HUES64 (cell line): ENCODE measurements at regions not wholly inside any gene's neighbourhood (a gene's known extent, or its start where the extent isn't known, plus 50 kb on each side); places are given as distances from the start of the nearest gene placed in this dataset.
"Not testable (repeated sequence)": the region's sequence is repeated elsewhere in the genome, so short reads cannot be mapped to it uniquely, and the experiment has no call there.

Experiments used
- H3K27ac ChIP-seq: 2 replicates; pipeline ENCODE4 v1.7.0; 2013; ENCODE audit warnings: low read depth, low read length, inconsistent platforms
- H3K27me3 ChIP-seq: 2 replicates; pipeline ENCODE4 v1.6.1; 2013; ENCODE audit warnings: mild to moderate bottlenecking, low read length; ENCODE audit not compliant: insufficient read depth
- H3K36me3 ChIP-seq: 2 replicates; pipeline ENCODE4 v1.6.1; 2013; ENCODE audit warnings: mild to moderate bottlenecking, low read length; ENCODE audit not compliant: insufficient read depth
- H3K4me1 ChIP-seq: 2 replicates; pipeline ENCODE4 v1.6.1; 2013; ENCODE audit warnings: mild to moderate bottlenecking, low read length, moderate library complexity; ENCODE audit not compliant: insufficient read depth
- H3K4me3 ChIP-seq: 2 replicates; pipeline ENCODE4 v1.5.1; 2013; ENCODE audit warnings: mild to moderate bottlenecking, low read length, moderate library complexity
- H3K9ac ChIP-seq: 2 replicates; pipeline ENCODE4 v1.6.1; 2013; ENCODE audit warnings: mild to moderate bottlenecking, low read depth, low read length
- H3K9me3 ChIP-seq: 2 replicates; pipeline ENCODE4 v1.6.1; 2013; ENCODE audit warnings: low read depth, low read length; ENCODE audit not compliant: insufficient read depth
- WGBS: fragments of 150-250, 120-280 bp; methylation state at CpG from one replicate; pipeline ENCODE4 v1.1.7; 2013; ENCODE audit warnings: missing lambda C conversion rate; 5-methylcytosine and 5-hydroxymethylcytosine counted together

DNA sequence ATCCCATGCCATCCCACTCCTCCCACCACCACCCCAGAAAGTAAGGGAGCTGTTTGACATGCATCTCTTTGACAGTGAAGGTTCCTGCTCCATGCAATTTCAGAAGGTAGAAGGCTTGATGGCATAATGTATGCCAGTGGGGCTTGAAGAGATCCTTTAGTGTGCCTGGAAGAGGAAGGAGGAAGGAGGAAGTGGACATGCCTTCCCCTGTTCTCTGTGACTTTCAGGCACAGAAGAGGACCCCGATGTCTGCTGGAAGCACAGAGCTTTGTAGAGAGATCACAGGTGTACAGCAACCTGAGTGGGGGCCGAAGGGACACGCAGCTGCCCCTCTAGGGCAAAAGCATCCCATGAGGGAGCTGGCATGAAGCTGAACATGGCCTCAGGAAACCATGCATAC lies 171.6 kb downstream of the CD47 start:
- 77% methylated on average over 3 of the region's 3 CpGs for WGBS
- H3K27me3 ChIP-seq = no peaks in the 10 kb centered on the region
- H3K9me3 ChIP-seq = no peaks in the 10 kb centered on the region
- no peak overlapping the region for H3K9ac ChIP-seq
- H3K4me1 ChIP-seq = no peaks in the 10 kb centered on the region
- H3K4me3 ChIP-seq = no peak overlapping the region
- H3K36me3 ChIP-seq = no peaks in the 10 kb centered on the region
- H3K27ac ChIP-seq = no peak overlapping the region

DNA sequence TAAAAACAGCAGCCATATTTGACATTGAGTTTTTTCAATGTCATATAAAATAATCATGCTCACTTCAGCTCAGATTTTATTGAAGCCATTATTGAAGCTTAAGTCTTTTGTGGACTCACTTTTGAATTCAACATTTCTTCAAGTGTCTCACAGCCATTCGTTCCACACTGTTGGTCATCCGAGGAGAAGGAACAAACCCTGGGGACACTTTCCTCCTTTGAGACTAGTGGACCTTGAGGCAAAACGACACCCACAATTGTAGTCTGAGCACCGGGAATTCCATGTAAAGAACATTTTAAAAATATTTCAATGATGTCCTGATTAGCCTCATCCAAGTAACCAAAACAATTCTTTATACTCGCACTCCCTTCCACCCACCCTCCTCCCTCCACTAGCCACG lies 174.7 kb downstream of the CD47 start:
- Histone ChIP-seq H3K27ac (no peak overlapping the region), H3K36me3 (no peaks in the 10 kb centered on the region), H3K4me1 (no peaks in the 10 kb centered on the region; the same call in 1 of the 2 replicates), H3K9me3 (no peaks in the 10 kb centered on the region), H3K9ac (no peak overlapping the region), H3K27me3 (no peaks in the 10 kb centered on the region), H3K4me3 (no peak overlapping the region)
- whole genome bisulfite sequencing = 90% methylated on average over 6 of the region's 6 CpGs

DNA sequence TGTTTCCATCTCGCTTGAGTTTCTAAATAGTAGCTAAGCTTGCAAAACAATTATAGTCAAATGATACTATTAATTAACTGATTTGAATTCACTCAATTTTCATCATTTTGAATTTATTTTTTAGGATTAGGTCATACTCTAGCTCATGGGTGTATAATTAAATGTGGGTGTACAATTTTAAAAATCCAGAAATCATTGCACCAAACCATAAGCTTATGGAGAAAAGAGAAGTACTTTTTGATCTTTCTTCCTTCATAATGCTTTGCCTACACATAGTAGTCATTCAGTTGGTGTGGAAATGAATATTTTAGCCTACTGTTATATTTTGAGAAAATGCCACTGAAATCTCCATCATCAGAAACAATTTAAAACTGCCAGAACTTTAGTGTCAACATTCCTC lies 175.1 kb downstream of the CD47 start:
- H3K36me3 ChIP-seq = no peaks in the 10 kb centered on the region
- no peaks in the 10 kb centered on the region for H3K27me3 ChIP-seq
- no peak overlapping the region for H3K4me3 ChIP-seq
- no CpG with 5 or more reads among the region's 1 CpG for WGBS
- no peak overlapping the region for H3K9ac ChIP-seq
- no peaks in the 10 kb centered on the region for H3K9me3 ChIP-seq
- no peak overlapping the region for H3K27ac ChIP-seq
- H3K4me1 ChIP-seq = no peaks in the 10 kb centered on the region; the same call in 1 of the 2 replicates

DNA sequence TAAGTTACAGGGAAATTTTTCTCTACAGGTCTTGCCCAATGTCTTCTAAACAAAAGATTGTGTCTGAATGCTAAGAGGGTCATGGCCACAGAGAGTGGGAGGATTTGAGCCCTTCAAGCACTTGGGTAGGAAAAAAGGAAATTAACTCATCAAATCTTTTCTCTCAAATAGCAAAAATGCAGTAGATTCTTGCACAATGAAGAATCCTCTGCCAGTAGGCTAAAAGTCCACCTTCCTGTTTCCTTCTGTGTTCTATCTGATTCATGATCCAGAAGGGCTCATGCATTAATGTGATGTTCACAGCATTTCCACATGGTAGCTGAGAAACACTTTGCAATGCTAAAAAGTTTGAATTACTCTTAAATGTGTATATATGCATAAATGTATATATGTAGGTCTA lies 177.1 kb downstream of the CD47 start:
- no peaks in the 10 kb centered on the region for H3K36me3 ChIP-seq
- H3K27ac ChIP-seq = no peak overlapping the region
- H3K4me1 ChIP-seq = no peaks in the 10 kb centered on the region; the same call in 1 of the 2 replicates
- no peaks in the 10 kb centered on the region for H3K9me3 ChIP-seq
- H3K27me3 ChIP-seq = no peaks in the 10 kb centered on the region
- no peak overlapping the region for H3K4me3 ChIP-seq
- no peak overlapping the region for H3K9ac ChIP-seq

DNA sequence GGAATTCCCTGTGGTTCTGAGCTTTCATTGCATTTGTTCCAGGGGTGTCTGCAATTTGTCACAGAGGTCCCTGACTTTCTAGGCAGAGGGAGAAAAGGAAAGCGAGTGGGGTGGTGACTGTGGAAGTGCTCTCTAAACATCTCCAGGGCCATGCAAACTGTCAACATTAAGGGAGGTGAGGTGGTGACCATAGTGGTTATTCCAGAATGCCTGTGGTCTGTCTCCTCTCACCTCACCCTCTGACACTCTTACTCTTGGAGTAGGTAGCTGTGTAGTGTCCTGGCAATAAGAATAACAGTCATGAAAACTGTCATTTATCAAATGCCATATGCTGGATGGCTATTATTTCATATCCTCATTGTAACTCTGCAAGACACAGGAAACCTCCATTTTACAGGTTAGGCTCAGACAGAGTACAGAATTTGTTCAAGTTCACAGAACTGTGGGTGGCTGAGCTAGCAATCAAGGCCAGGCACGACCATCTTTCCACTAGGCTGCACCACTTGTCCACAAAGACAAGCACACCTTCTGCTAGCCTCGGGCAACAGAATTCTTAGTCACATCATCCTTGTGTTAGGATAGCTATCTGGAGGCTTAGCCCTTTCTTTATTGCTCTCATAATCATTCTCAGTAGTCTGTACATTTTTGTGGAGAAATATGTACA lies 179.4 kb downstream of the CD47 start:
- H3K9ac ChIP-seq = no peak overlapping the region
- no peak overlapping the region for H3K4me3 ChIP-seq
- no peaks in the 10 kb centered on the region for H3K9me3 ChIP-seq
- H3K27me3 ChIP-seq = no peaks in the 10 kb centered on the region
- no peak overlapping the region for H3K27ac ChIP-seq
- H3K36me3 ChIP-seq = no peaks in the 10 kb centered on the region
- no peaks in the 10 kb centered on the region; the same call in 1 of the 2 replicates for H3K4me1 ChIP-seq
- 93% methylated on average over 3 of the region's 3 CpGs for WGBS

DNA sequence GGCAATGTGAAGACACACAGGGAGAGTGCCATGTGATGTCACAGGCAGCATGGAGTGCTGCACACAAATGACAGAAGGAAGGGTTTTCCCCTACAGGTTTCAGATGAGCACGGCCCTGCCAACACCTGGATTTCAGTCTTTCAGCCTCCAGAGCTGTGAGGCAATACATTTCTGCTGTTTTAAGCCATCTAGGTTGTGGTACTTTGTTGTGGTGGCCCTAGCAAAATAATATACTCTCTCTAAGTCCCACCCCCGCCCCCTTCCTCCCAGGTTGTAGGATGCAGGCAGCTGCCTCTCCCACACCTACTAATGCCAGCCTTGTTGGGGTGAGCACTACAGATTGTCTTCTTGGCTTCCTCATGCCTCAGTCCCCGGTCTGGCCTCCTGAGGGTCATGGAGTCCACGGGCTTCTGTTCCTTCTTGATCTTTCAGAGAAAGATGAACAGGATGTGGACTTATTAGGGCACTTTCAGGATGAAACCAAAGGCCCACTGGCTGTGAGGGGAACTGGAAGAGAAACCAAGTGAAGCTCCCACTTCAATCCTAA lies 180.0 kb downstream of the CD47 start:
- H3K4me1 ChIP-seq = no peaks in the 10 kb centered on the region; the same call in 1 of the 2 replicates
- no peaks in the 10 kb centered on the region for H3K27me3 ChIP-seq
- no peaks in the 10 kb centered on the region for H3K9me3 ChIP-seq
- no peaks in the 10 kb centered on the region for H3K36me3 ChIP-seq
- H3K9ac ChIP-seq = no peak overlapping the region
- no peak overlapping the region for H3K27ac ChIP-seq
- WGBS = 80% methylated on average over 4 of the region's 4 CpGs
- H3K4me3 ChIP-seq = no peak overlapping the region

DNA sequence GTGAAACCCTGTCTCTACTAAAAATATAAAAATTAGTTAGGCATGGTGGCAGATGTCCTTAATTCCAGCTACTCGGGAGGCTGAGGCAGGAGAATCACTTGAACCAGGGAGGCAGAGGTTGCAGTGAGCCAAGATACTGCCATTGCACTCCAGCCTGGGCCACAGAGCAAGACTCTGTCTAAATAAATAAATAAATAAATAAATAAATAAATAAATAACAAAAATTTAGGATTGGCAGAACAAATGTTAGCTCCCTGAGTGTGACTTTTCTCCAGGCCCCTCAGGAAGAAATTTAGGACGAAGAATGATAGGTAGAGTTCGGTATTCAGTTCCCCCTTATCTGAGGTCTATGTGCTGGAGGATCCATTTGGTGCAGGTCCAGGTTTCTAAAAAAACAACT lies 181.2 kb downstream of the CD47 start:
- not testable (repeated sequence) for H3K9ac ChIP-seq, H3K27me3 ChIP-seq, H3K4me3 ChIP-seq, H3K4me1 ChIP-seq, H3K27ac ChIP-seq, H3K36me3 ChIP-seq, H3K9me3 ChIP-seq
- WGBS = 80% methylated on average over 3 of the region's 3 CpGs

DNA sequence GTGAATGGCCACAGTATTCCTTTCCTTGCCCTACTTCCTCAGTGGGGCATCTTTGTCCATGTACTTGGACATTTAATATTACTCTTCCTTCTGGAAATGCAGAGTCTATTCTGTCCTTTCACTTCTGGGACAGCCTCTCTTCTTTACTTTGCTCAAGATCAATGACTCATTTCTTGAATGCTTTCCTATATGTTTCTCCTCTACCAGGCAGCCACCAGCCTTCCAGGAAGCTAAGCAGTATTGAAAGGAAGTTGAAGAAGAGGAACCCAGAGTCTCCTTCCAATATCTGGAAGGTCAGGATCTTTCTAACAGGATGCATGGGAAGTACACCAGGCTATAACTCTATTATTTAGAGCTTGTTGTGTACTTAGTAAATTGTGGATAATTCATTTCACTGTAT lies 182.8 kb downstream of the CD47 start:
- no peaks in the 10 kb centered on the region for H3K36me3 ChIP-seq
- no peak overlapping the region for H3K27ac ChIP-seq
- no peak overlapping the region for H3K4me3 ChIP-seq

DNA sequence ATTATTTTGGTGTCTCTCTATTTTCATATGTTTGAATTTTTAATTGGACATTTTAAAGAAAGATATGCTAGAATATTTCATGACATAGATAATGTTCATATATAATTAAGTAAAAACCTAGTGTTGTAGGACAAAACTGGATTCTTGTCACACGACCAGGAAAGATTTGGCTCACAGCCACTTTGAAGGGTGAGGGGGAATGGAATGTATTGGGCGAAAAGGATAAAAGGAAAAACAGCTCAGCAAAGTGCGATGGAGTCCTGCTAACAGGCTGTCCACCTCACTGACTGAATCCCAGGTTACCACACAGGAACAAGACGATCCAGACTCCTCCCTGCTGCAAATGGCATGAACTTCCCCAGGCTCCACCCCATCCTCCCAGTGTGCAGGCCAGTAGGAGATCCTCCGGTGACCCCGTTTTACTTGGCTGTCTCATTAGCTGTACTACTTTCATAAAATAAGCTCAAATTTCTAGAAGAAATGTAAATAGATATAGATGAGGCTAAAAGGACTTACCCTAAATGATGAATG lies 186.2 kb downstream of the CD47 start:
- Histone ChIP-seq H3K27ac (no peak overlapping the region), H3K4me1 (no peaks in the 10 kb centered on the region), H3K27me3 (no peaks in the 10 kb centered on the region), H3K4me3 (no peak overlapping the region), H3K36me3 (no peaks in the 10 kb centered on the region), H3K9ac (no peak overlapping the region), H3K9me3 (no peaks in the 10 kb centered on the region)
- 87% methylated on average over 6 of the region's 6 CpGs for WGBS

More for the DNA sequence above, 182.8 kb downstream of the CD47 start:
- Histone ChIP-seq H3K9me3 (no peaks in the 10 kb centered on the region), H3K4me1 (no peaks in the 10 kb centered on the region), H3K27me3 (no peaks in the 10 kb centered on the region), H3K9ac (no peak overlapping the region)

DNA sequence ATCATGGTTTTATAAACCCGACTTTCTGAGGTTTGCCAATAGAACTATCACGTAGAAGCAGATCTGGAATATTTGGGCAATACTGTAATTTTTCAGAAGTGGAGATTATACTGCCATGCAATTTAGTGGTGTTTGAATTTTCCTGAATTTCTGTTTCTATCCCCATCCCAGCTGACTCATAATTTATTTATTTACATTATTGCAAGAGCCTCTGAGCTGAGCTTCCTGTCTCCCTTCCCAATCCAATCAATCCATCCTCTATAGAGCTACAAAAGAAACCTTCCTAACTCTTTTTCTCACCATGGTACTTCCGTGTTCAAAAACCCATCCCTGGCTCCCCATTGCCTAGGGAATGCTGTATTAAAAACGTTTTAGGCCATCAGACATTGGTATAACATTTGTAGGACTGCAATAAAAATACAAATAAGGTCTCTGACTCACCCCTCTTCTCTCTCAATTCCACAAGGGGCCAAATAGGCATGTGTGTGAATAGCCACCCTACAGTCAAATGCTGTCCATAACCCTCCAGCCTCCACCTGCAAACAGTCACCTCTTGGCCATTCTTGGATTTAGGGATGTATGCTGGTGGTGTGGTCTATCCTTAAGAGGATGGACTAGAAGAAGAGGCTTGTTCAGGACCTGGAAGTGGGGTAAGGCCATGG lies 190.7 kb downstream of the CD47 start:
- Histone ChIP-seq H3K4me3 (no peak overlapping the region), H3K9ac (no peak overlapping the region), H3K36me3 (no peaks in the 10 kb centered on the region), H3K9me3 (no peaks in the 10 kb centered on the region), H3K27me3 (no peaks in the 10 kb centered on the region), H3K4me1 (no peaks in the 10 kb centered on the region), H3K27ac (no peak overlapping the region)
- WGBS = 78% methylated on average over 4 of the region's 4 CpGs

DNA sequence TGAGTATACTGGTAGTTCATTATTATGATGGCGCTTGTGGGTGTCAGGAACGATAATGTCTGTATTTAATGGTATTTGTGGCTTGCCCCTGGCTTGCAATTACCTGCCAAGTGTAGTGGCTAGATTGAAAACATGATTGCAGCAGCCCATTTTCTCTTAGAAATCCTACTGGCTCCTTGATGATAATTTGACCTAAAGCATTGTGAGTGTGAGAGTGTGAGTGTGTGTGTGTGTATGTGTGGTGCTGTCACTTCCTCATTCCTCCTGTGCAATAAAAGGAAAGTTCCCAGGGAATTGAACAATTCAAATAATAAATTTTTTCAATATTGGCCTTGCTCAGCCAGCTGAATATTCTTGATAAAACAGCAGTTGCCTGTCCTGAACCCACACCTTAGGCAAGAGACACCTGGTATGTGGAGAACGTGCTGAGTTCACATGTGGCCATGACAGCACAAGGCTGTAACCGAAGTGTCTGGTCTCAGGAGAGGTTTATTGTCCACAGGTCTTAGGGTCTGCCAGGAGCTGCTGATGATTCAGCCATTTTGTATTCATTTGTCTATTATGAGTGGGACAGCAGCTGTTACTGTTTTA lies 193.3 kb downstream of the CD47 start:
- Histone ChIP-seq H3K27me3 (no peaks in the 10 kb centered on the region), H3K4me3 (no peak overlapping the region), H3K36me3 (no peaks in the 10 kb centered on the region)

More for the DNA sequence above, 193.3 kb downstream of the CD47 start:
- Histone ChIP-seq H3K9me3 (no peaks in the 10 kb centered on the region), H3K27ac (no peak overlapping the region), H3K9ac (no peak overlapping the region), H3K4me1 (no peaks in the 10 kb centered on the region)
- 94% methylated on average over 4 of the region's 4 CpGs for WGBS
